Neural cell (in vitro differentiated cells): ENCODE measurements at regions not wholly inside any gene's neighbourhood (a gene's known extent, or its start where the extent isn't known, plus 50 kb on each side); places are given as distances from the start of the nearest gene placed in this dataset.
A peak's percentile ranks its signal among the peaks of the same experiment; 100 is the strongest.

Source experiments
- H2AFZ ChIP-seq: fragments of 200-600, 300-800 bp; sonication (generic), shearing (Covaris generic); 2 replicates; pipeline ENCODE4 v1.6.0; 2014; ENCODE audit warnings: low read depth, mild to moderate bottlenecking, antibody characterized with exemption, low read length, moderate library complexity
- H3F3A ChIP-seq: fragments of 200-600 bp; shearing (Covaris generic); 2 replicates; pipeline ENCODE4 v1.6.1; 2016; ENCODE audit warnings: mild to moderate bottlenecking, moderate library complexity, mixed read lengths, antibody characterized with exemption, low read length; ENCODE audit not compliant: insufficient read depth, poor library complexity, severe bottlenecking
- H3K27ac ChIP-seq: fragments of 200-600, 300-800 bp; sonication (generic), shearing (Covaris generic); 2 replicates; pipeline ENCODE4 v1.5.1; 2014; ENCODE audit warnings: mild to moderate bottlenecking, low read length, moderate library complexity
- H3K27me3 ChIP-seq: fragments of 300-800, 200-600 bp; sonication (generic), shearing (Covaris generic); 2 replicates; pipeline ENCODE4 v1.6.0; 2014; ENCODE audit warnings: mild to moderate bottlenecking, low read depth, low read length, moderate library complexity; ENCODE audit not compliant: insufficient read depth
- H3K36me3 ChIP-seq: fragments of 300-800, 200-600 bp; sonication (generic), shearing (Covaris generic); 2 replicates; pipeline ENCODE4 v1.5.1; 2014; ENCODE audit warnings: mild to moderate bottlenecking, antibody characterized with exemption, low read length, moderate library complexity; ENCODE audit not compliant: insufficient read depth
- H3K4me2 ChIP-seq: fragments of 300-800, 200-600 bp; sonication (generic), shearing (Covaris generic); 2 replicates; pipeline ENCODE4 v1.6.0; 2014; ENCODE audit warnings: mild to moderate bottlenecking, low read length
- H3K4me3 ChIP-seq: fragments of 300-800, 200-600 bp; sonication (generic), shearing (Covaris generic); 2 replicates; pipeline ENCODE4 v1.5.1; 2014; ENCODE audit warnings: mild to moderate bottlenecking, low read length, moderate library complexity
- H3K79me2 ChIP-seq: fragments of 200-600 bp; shearing (Covaris generic); replicated peaks from 2 replicates; pipeline ENCODE4 v1.6.0; 2014; ENCODE audit warnings: mild to moderate bottlenecking, low read length, moderate library complexity; ENCODE audit not compliant: insufficient read depth
- H3K9ac ChIP-seq: fragments of 300-800, 200-600 bp; sonication (generic), shearing (Covaris generic); 2 replicates; pipeline ENCODE4 v1.6.1; 2016; ENCODE audit warnings: mild to moderate bottlenecking, low read length, mixed read lengths
- H3K9me2 ChIP-seq: fragments of 200-600 bp; shearing (Covaris generic); 2 replicates; pipeline ENCODE4 v1.6.1; 2016; ENCODE audit warnings: mild to moderate bottlenecking, low read length, mixed read lengths; ENCODE audit not compliant: insufficient read depth
- H3K9me3 ChIP-seq: fragments of 200-600, 300-800 bp; sonication (generic), shearing (Covaris generic); 2 replicates; pipeline ENCODE4 v1.6.1; 2016; ENCODE audit warnings: mild to moderate bottlenecking, mixed run types, low read length, moderate library complexity, mixed read lengths
- H4K20me1 ChIP-seq: fragments of 200-600 bp; shearing (Covaris generic); 2 replicates; pipeline ENCODE4 v1.6.1; 2016; ENCODE audit warnings: mild to moderate bottlenecking, mixed run types; ENCODE audit not compliant: insufficient read depth
- CTCF ChIP-seq: fragments of 450-650 bp; IDR thresholded peaks from 2 replicates; pipeline ENCODE4 v1.5.1; 2014; ENCODE audit warnings: antibody characterized with exemption, mild to moderate bottlenecking, moderate library complexity; ENCODE audit not compliant: poor library complexity, severe bottlenecking
- EP300 ChIP-seq: fragments of 450-650 bp; conservative IDR thresholded peaks from 2 replicates; pipeline ENCODE4 v1.6.1; 2014; ENCODE audit warnings: antibody characterized with exemption, mild to moderate bottlenecking, moderate library complexity; ENCODE audit not compliant: poor library complexity, severe bottlenecking
- EZH2 ChIP-seq: fragments of 200-600, 300-800 bp; shearing (Covaris generic), sonication (generic); IDR thresholded peaks from 2 replicates; pipeline ENCODE4 v1.6.1; 2014; ENCODE audit warnings: antibody characterized with exemption, low read length, borderline replicate concordance, mild to moderate bottlenecking; ENCODE audit not compliant: insufficient read depth, poor library complexity, severe bottlenecking
- MXI1 ChIP-seq: fragments of 450-650 bp; conservative IDR thresholded peaks from 2 replicates; pipeline ENCODE4 v1.6.1; 2014; ENCODE audit warnings: antibody characterized with exemption, mild to moderate bottlenecking; ENCODE audit not compliant: poor library complexity, severe bottlenecking
- POLR2AphosphoS5 ChIP-seq: IDR thresholded peaks from 2 replicates; pipeline ENCODE4 v1.6.1; 2012
- RAD21 ChIP-seq: fragments of 450-650 bp; conservative IDR thresholded peaks from 2 replicates; pipeline ENCODE4 v1.6.1; 2014; ENCODE audit warnings: antibody characterized with exemption, mild to moderate bottlenecking, moderate library complexity
- REST ChIP-seq: IDR thresholded peaks from 2 replicates; pipeline ENCODE4 v1.6.1; 2012; ENCODE audit warnings: borderline replicate concordance
- SMC3 ChIP-seq: fragments of 450-650 bp; conservative IDR thresholded peaks from 2 replicates; pipeline ENCODE4 v1.6.1; 2014; ENCODE audit warnings: antibody characterized with exemption, mild to moderate bottlenecking, moderate library complexity; ENCODE audit not compliant: poor library complexity
- TAF1 ChIP-seq: IDR thresholded peaks from 2 replicates; pipeline ENCODE4 v1.6.1; 2012; ENCODE audit warnings: low read depth

- Histone ChIP-seq H3K4me2 (no peak overlapping the region), H3F3A (no peaks in the 10 kb centered on the region), H3K36me3 (no peaks in the 10 kb centered on the region), H3K4me3 (peak overlapping the region; percentile 40), H4K20me1 (no peaks in the 10 kb centered on the region), H3K9me2 (no peaks in the 10 kb centered on the region), H3K9me3 (no peaks in the 10 kb centered on the region), H3K27ac (peak overlapping the region; percentile 67), H3K27me3 (no peaks in the 10 kb centered on the region), H3K79me2 (no peaks in the 10 kb centered on the region), H2AFZ (no peak overlapping the region), H3K9ac (no peak overlapping the region)
- peak; percentile 30 for TF ChIP-seq REST
- TF ChIP-seq EP300 = peak; percentile 98
- no peak for TF ChIP-seq SMC3
- no peak for TF ChIP-seq TAF1
- peak; percentile 90 for TF ChIP-seq POLR2AphosphoS5
Measured at GRCh38 chr19:31761281-31761913, 412.2 kb upstream of the TSHZ3 start.

GRCh38 chr19:31770223-31770622, 421.0 kb upstream of the TSHZ3 start:
- no peaks in the 10 kb centered on the region for H3K9me3 ChIP-seq

More at GRCh38 chr19:31770223-31770622, 421.0 kb upstream of the TSHZ3 start:
- TF ChIP-seq EZH2 (no peak), MXI1 (no peak), SMC3 (no peak), RAD21 (no peak), REST (no peak), CTCF (no peak), EP300 (no peak), TAF1 (no peak), POLR2AphosphoS5 (no peak)
- Histone ChIP-seq H2AFZ (no peak overlapping the region), H4K20me1 (no peaks in the 10 kb centered on the region), H3K4me2 (no peak overlapping the region), H3K9me2 (no peaks in the 10 kb centered on the region), H3K27ac (no peak overlapping the region), H3K36me3 (no peaks in the 10 kb centered on the region), H3K9ac (no peak overlapping the region), H3K4me3 (no peak overlapping the region), H3K27me3 (no peaks in the 10 kb centered on the region), H3K79me2 (no peaks in the 10 kb centered on the region), H3F3A (no peaks in the 10 kb centered on the region)
